HEK293T (cell line): ENCODE measurements at regions not wholly inside any gene's neighbourhood (a gene's known extent, or its start where the extent isn't known, plus 50 kb on each side); places are given as distances from the start of the nearest gene placed in this dataset.

ENCODE experiments used
- ARNT ChIP-seq: fragments of 450-650 bp; IDR thresholded peaks from 2 replicates; pipeline ENCODE4 v1.6.1; 2017; ENCODE audit warnings: mild to moderate bottlenecking
- FOXM1 ChIP-seq: fragments of 450-650 bp; IDR thresholded peaks from 2 replicates; pipeline ENCODE4 v1.6.1; 2017; ENCODE audit warnings: mild to moderate bottlenecking, borderline replicate concordance
- LEF1 ChIP-seq: fragments of 450-650 bp; IDR thresholded peaks from 2 replicates; pipeline ENCODE4 v1.6.1; 2017; ENCODE audit warnings: mild to moderate bottlenecking, borderline replicate concordance
- SP1 ChIP-seq: fragments of 450-650 bp; IDR thresholded peaks from 2 replicates; pipeline ENCODE4 v1.6.1; 2017
- TARDBP ChIP-seq: fragments of 450-650 bp; IDR thresholded peaks from 2 replicates; pipeline ENCODE4 v1.6.1; 2016

GRCh38 chr6:21437581-21437980 lies 156.0 kb upstream of the SOX4 start:
- TF ChIP-seq SP1 (no peak), ARNT (no peak), LEF1 (no peak), FOXM1 (no peak), TARDBP (no peak)
